ENCODE measurements at regions not wholly inside any gene's neighbourhood (a gene's known extent, or its start where the extent isn't known, plus 50 kb on each side); places are given as distances from the start of the nearest gene placed in this dataset.

DNA sequence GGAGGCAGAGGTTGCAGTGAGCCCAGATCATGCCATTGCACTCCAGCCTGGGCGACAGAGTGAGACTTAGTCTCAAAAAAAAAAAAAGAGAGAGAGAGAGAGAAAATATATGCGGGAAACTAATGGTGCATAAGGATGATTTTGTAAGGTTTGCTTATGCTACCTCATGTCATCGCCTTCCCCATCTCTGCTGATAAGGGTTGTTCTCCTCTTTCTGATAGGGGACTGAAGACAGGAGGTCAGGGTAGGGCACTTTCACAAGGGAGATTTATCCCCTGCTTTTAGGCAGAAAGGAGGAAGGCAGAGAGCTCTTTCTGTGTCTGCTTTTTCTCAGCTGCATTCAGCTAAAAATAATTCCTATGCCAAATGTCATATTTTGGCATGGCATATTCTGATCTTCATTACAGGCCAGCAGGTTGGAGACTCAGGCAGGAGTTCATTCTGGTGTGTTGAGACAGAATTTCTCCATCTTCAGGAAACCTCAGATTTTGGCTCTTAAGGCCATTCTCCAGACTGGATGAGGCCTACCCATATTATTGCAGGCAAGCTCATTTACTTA, 220.2 kb downstream of the AUH start:
- DNase-seq = no peak

GRCh38 chr9:91143162-91143561, 218.6 kb downstream of the AUH start:
- DNase-seq = no peak

DNA sequence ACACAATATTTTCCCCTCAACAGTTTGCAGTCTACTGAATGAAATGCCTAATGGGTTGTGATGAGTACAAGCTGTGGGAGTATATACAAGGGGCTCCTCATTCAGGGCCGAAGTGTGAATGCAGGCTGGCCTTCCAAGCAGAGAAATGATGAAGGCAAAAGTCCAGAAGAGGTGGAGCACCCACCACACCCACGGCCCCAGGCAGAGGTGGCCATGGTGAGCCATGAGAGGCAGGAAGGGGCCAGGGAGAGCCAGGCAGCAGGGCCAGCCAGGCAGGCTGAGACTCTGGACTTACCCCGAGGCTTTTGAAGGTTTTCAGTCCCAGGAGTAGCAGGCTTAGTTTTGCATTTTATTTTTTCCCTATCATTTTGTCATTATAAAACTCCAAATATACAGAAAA, 218.1 kb downstream of the AUH start:
- DNase-seq = no peak

GRCh38 chr9:91144769-91145168, 216.9 kb downstream of the AUH start:
- no peak for DNase-seq

DNA sequence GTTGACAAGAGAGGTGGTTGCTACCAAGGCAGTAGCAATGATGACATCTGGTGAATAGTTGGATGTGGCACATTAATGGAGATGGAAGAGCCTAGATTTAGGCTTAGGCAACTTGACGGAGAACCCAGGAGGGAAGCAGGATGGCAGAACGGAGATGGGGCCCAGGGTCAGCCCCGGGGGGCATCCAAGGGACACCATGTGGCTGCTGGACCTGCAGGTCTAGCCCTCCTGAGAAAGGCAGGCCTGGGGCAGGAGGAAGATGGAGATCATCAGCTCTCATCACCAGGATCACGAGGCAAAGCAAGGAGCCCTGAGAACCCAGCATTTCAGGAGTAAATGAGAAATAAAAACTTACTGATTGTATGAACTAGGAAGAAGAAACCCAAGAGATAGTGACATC, 216.2 kb downstream of the AUH start:
- DNase-seq = no peak

DNA sequence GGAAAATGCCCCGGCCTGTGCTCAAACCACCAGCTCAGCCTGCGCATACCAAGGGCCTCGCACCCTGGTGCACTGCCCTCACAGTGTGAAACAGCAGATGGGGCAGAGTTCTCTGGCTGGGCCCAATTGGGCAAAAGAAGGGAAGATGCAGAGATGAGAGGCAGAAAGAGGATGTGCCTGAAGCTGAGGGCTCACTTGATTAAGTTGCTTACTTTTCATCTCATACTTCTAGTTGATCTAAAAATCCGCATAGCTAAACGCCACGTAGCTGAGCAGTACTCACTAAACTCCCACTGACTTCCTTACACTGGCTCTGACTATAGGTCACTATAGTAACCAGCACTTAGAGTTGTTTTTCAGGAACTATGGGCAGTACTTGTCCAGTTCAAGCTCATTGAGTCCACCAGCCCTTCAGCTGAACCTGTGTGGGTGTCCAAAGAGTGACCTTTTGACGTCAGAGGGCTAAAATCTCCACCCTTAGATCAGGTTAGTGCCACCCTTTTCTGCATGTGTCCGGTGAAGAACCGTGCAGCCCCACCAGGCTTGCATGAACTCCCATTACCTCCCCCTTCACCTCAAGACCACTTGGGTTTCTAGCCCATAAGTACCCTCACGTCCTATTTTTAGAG, 215.2 kb downstream of the AUH start:
- DNase-seq = no peak

DNA sequence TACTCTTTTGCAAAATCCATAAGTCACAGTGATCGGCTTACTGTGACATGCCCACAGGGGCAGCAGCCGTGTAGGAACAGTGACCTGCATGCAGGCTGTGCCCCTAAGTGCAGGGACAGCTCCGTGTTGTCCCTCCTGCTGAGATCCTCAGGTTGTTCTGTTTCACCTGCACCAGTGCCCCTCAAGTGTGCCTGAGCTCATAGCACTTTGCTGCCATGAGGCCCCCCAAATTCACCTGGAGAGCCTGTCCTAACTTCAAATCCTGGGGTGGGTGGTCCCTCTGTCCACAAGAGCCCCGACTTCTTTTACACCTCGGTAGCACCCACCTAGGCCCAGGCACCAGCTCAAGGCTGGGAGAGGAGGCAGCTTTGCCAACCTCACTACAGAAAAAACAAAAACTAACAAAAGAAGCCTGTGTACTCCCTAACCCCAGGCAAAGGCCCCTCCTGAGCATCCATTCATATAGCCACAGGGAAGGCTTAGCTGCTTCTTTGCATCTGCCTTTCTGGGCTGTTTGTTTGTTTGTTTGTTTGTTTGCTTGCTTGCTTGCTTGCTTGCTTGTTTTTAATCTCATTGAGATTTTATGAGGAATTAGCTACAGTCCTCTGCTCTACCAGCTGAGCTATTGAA, 214.5 kb downstream of the AUH start:
- DNase-seq = no peak

DNA sequence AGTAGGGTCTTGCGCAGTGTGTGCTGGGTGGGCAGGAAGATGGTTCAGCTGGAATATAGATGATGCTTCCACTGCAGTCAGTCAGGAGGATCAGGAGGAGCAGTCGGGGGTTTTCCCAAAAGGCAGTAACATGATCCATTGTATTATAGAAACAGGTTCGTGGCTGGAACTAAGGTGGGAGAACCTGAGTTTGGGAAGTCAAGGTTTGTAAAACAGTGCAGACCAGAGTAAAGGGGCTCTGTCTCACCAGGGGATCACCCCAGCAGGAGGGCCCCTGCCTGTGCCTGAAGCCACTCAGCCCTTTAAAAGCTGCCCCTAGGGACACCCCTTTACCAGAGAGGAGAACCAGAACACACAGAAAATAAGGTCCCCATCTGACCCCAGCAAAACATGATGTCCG, 213.4 kb downstream of the AUH start:
- no peak for DNase-seq

DNA sequence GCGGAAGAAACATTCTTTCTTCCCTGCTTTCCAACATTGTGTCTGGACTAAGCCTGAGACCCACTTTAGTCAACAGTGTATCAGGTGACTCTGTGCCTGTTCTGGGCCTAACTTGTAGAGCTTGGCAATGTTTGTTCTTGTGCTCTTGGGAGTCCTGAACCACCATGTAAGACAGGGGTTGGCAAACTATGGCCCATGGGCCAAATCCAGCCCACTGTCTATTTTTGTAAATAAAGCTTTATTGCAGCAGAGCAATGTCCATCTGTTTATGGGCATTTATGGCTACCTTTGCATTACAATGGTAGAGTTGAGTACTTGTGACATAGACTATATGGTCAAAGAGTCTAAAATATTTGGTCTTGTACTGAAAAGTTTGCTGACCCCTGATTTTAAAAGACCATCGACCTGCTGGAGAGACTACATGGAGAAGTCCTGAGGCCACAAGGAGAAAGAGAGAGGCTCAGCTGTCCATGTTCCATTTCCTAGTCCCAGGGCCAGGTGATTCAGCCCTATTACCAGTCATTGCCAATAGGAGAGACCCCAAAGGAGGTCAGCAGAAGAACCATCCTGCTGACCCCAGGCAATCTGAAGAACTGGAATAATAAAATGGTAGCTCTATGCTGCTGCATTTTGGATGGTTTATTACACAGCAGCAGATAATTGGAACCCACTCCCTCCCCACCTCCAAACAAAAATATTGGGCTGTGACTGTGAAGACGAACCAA, 211.3 kb downstream of the AUH start:
- no peak for DNase-seq

DNA sequence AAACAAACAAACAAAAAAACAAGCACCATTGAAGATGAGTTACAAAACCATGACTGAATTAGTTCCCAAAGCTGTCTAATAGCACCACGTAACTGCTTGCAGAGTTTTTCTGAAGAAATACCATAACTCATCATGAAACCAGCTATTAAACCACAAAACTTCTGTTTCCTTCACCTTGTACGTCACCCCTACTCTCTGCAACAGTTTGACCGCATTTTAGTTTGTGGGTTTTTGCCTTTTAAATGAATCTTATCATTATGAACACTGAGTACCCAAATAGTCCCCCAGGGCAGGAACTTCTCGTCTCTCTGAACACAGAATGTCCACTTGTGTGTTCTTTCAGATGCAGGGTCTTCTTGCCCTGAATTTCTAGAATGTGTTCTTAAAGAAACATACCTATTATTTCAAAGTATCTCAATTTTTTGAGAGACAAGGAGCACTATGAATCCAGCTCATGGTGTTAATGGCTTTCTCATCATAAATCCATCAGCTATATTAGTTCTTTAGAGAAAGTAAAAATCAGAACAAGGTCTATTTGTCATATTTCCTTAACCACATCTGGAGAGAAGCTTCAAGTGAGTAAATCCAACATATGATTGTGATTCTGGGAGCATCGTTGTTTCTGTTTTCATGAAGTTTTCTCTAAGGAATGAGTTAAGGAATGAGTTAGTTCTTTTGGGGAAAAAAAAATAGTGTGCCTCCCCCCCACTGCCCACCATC, 210.6 kb downstream of the AUH start:
- DNase-seq = no peak

- DNase-seq = no peak
These were observed 210.0 kb downstream of the AUH start for GRCh38 chr9:91151718-91152095.

DNA sequence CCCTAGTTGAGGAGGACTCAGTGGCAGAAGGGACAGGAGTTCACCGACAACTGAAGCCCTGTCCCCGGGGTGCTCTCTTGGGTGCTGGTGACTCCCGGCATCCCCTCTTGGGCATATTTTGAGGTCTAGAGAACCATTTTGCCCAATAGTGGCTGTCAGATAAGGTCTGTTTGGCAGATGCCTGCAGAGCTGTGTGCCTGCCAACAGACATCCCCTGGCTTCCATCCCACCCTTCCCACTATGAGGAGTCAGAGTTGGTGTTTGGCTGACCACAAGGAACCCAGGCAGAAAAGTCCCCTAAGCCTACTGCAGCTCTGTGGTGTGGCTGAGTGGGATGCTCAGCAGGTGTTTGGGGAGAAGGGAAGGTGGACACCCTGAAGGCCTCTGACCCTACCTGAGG, 207.0 kb downstream of the AUH start:
- DNase-seq = no peak

DNA sequence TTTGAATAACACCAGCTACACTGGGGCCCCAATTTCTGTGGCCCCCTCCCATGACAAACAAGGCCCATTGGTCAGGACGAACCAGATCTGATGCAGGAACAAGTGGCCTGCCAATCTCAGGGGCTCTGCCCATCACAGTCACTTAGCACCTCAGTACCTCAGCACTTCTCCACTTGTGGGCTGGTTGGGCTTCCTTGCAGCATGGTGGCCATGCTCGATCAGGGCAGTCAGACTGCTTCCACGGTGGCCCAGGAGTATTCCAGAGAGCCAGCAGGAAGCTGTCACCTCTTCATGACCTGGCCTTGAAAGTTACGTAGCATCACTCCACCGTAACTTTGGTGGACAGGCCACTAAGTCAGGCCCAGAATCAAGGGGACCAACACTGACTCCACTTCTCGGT, 206.5 kb downstream of the AUH start:
- DNase-seq = no peak

- DNase-seq = no peak
These were observed 205.9 kb downstream of the AUH start for GRCh38 chr9:91155746-91156376.

DNA sequence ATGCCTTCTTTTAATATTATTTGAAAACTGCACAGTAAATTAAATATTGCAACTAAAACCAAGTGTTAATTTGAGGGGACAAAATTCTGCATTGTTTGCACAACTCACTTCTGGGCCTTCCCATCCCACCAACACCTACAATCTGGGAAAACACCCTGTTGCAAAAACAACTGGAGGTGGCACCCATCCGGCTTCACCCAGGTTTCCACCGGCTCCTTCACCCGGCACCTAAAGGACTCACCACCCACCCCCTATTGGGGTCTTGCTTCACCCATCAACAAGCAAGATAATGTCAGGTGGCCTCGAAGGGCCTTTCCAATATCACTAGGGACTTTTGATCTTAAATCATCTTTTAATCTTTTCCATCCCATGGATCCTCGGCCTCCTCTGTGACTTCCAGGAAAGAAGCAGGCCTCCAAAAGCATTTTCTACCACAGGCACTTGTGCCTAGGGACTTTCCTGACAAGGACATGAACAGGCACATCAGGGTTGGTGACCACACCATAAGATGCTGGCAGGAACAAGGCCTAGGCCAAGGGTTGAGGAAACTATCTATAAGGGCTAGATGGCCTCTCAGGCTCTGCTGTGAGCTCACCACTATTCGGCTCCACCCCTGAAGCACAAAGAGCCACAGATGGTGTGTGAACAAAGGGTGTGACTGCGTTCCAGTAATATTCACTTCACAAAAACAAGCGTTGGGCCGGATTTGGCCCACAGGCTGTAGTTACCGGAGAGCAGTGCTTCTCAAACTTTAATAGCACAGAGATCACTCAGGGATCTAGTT, 205.1 kb downstream of the AUH start:
- no peak for DNase-seq

DNA sequence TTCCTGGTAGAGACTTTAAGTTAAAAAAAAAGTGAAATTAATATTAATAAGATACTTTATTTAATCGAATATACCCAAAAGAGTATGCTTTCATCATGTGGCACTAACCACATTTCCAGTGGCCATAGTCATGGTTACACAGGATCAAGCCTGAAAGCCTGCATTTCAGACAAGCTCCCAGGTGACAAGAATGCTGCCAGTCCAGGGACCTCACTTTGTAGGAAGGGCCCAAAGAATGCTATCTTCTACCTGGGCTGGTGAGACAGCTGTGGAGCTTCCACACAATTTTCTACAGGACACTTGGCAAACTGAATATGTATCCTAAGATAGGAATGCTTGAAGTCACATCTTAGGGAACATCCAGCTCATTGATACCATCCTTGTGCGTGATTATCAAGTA, 203.8 kb downstream of the AUH start:
- DNase-seq = no peak

DNA sequence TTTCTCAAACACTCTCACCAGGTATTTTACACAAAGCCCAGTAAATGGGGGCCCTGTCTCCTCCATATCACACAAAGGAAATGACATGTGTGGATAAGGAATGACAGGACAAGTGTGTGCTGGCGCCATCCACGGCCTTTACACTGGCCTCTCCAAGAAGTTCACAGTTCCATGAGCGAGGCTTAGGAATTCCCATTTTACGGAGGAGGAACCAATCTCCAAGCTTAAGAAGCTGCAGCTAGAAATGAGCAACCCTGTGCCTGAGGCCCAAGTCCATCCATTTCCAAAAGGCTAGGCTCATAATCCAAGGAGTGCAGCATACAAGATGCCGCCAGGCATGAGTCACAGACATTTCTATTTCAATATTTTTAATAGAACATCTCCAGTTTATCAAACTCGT, 203.4 kb downstream of the AUH start:
- no peak for DNase-seq

- no peak for DNase-seq
These were observed 202.8 kb downstream of the AUH start for GRCh38 chr9:91158946-91159345.

DNA sequence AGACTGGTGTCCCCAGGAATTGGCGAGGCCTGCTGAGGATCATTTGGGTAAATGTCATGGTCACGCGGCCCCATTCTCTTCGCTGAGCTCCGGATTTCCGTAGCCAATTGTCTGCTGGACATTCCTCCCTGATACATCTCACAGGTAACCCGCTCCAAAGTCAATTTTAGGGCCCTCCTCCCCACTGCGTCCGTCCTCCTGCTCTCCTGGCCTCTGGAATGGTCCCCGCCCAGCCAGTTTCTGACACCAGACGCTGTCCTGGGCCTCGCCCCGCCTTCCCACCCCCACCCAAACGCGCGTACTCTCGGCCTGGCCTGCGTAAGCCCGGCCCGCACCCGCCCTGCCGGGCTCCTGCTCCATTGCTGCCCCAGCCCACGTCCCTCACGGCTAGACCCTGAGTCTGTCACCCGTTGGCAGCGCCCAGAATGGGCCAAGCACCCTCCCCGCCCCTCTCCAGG, 202.0 kb downstream of the AUH start:
- no peak for DNase-seq

DNA sequence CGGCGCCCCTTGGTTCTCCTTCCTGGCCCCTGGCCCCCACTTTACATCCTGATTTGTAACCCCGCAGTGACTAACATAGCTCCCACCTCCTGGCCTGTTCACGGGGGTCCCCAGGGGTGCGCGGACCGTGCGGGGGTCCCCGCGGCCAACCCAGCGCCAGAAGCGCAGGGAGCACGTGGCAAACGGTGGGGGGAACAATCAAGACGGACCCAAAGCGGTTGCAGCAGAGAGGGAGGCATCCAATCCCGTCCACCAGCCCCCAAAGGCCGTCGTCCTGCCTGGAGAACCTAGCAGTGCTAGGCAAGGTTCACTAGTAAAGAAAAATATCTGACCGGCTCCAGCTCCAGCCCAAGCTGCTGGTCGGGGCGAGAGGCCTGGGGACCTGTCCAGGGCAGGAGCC, 201.5 kb downstream of the AUH start:
- DNase-seq = no peak

GRCh38 chr9:91160599-91161464, 200.9 kb downstream of the AUH start:
- DNase-seq = no peak

Data from CD4-positive, alpha-beta T cell treated with Interleukin-6 for 4 hours (primary cell).